A549 (cell line): ENCODE measurements at regions not wholly inside any gene's neighbourhood (a gene's known extent, or its start where the extent isn't known, plus 50 kb on each side); places are given as distances from the start of the nearest gene placed in this dataset.

Source experiments
- ATAC-seq, 2 experiments: fragments of 200-7000 bp in 1 of 2; fragments of >200 bp in 1 of 2; cut with Nextera tagmentation in 1 of 2; cut with Tn5 transposase in 1 of 2; 3 replicates each; pipeline versions ENCODE4 v1.8.0 to v1.9.1; 2018 to 2020; ENCODE audit warnings: mild to moderate bottlenecking in 1 of 2, moderate library complexity in 1 of 2
- CTCF ChIA-PET: fragments of 300-600 bp; sonication (Branson Sonifier 250); formaldehyde crosslinking; extraction: SDS; loops from one replicate; lab custom pipeline; 2021; ENCODE audit warnings: antibody characterized with exemption, inconsistent platforms; lab: Yijun Ruan, JAX
- POLR2A ChIA-PET: fragments of 350-600 bp; formaldehyde crosslinking; extraction: SDS; loops from one replicate; lab custom pipeline; 2021; ENCODE audit warnings: antibody characterized with exemption, inconsistent platforms; lab: Yijun Ruan, JAX
- DNase-seq, 2 experiments: peaks; one replicate each; pipeline versions ENCODE4 v3.0.0 to v3.0.0-alpha.2; 2011 to 2016; ENCODE audit warnings: low read depth in 1 of 2, low spot score in 1 of 2
- FAIRE-seq: peaks from 2 replicates; lab custom pipeline; 2011; peaks lifted over from hg19 to GRCh38; lab: Jason Lieb, UNC
- H3K27ac ChIP-seq, 2 experiments: fragments of >200 bp; sonication (Bioruptor Twin); formaldehyde crosslinking; 3 replicates each; pipeline ENCODE4 v1.5.1; 2016 to 2017
- H3K4me1 ChIP-seq: fragments of >200 bp; sonication (Bioruptor Twin); formaldehyde crosslinking; 3 replicates; pipeline ENCODE4 v1.6.1; 2016
- H3K4me2 ChIP-seq: fragments of >200 bp; sonication (Bioruptor Twin); formaldehyde crosslinking; 3 replicates; pipeline ENCODE4 v1.6.1; 2016
- H3K4me3 ChIP-seq: fragments of >200 bp; sonication (Bioruptor Twin); formaldehyde crosslinking; 3 replicates; pipeline ENCODE4 v1.5.1; 2016
- H3K9me3 ChIP-seq: fragments of >200 bp; sonication (Bioruptor Twin); formaldehyde crosslinking; 3 replicates; pipeline ENCODE4 v1.6.1; 2016
- BHLHE40 ChIP-seq: IDR thresholded peaks from 2 replicates; pipeline ENCODE4 v1.6.1; 2012; ENCODE audit warnings: low read depth, low read length, inconsistent platforms
- CBX2 ChIP-seq: fragments of 200-600 bp; sonication (generic); IDR thresholded peaks from 2 replicates; pipeline ENCODE4 v1.6.1; 2016; ENCODE audit warnings: low read depth, mild to moderate bottlenecking, borderline replicate concordance
- CBX8 ChIP-seq: fragments of 200-600 bp; sonication (generic); IDR thresholded peaks from 2 replicates; pipeline ENCODE4 v1.6.1; 2016
- EP300 ChIP-seq, 2 experiments: fragments of >200 bp; sonication (Bioruptor Twin); formaldehyde crosslinking; IDR thresholded peaks; 2 replicates in 1 of 2; 3 replicates in 1 of 2; pipeline ENCODE4 v1.6.1; 2016 to 2017
- ESRRA ChIP-seq: fragments of 150-350 bp; IDR thresholded peaks from 2 replicates; pipeline ENCODE4 v1.6.1; 2014; ENCODE audit warnings: mild to moderate bottlenecking, low read length, borderline replicate concordance
- GATA3 ChIP-seq: IDR thresholded peaks from 2 replicates; pipeline ENCODE4 v1.6.1; 2012; ENCODE audit warnings: borderline replicate concordance
- HDAC2 ChIP-seq: fragments of 200-600 bp; sonication (generic); IDR thresholded peaks from 2 replicates; pipeline ENCODE4 v1.6.1; 2016
- HEYL ChIP-seq: fragments of 250-450 bp; sonication (Bioruptor Pico); IDR thresholded peaks from 2 replicates; pipeline ENCODE4 v1.8.0; 2021; ENCODE audit warnings: mild to moderate bottlenecking, moderate library complexity
- HMGXB4 ChIP-seq: fragments of 250-450 bp; sonication (Bioruptor Pico); IDR thresholded peaks from 2 replicates; pipeline ENCODE4 v1.5.0; 2021; ENCODE audit warnings: mild to moderate bottlenecking, moderate library complexity, borderline replicate concordance
- KDM1A ChIP-seq: fragments of 200-600 bp; sonication (generic); IDR thresholded peaks from 2 replicates; pipeline ENCODE4 v1.6.1; 2016; ENCODE audit warnings: low read depth, mild to moderate bottlenecking
- KDM5A ChIP-seq: fragments of 200-600 bp; sonication (generic); IDR thresholded peaks from 2 replicates; pipeline ENCODE4 v1.6.1; 2016; ENCODE audit warnings: antibody characterized with exemption, mild to moderate bottlenecking
- MAFK ChIP-seq: fragments of 450-650 bp; IDR thresholded peaks from 2 replicates; pipeline ENCODE4 v1.6.1; 2014; ENCODE audit not compliant: partially characterized antibody
- MAX ChIP-seq: IDR thresholded peaks from 2 replicates; pipeline ENCODE4 v1.6.1; 2012
- MAZ ChIP-seq: fragments of 150-350 bp; IDR thresholded peaks from 2 replicates; pipeline ENCODE4 v1.6.1; 2014; ENCODE audit warnings: antibody characterized with exemption, low read depth, low read length, borderline replicate concordance
- NFE2L2 ChIP-seq: fragments of 150-350 bp; conservative IDR thresholded peaks from 2 replicates; pipeline ENCODE4 v1.6.1; 2014; ENCODE audit warnings: low read length
- NR3C1 ChIP-seq: fragments of >200 bp; sonication (Bioruptor Twin); formaldehyde crosslinking; IDR thresholded peaks from 3 replicates; pipeline ENCODE4 v1.6.1; 2017
- POLR2AphosphoS2 ChIP-seq: conservative IDR thresholded peaks from 2 replicates; pipeline ENCODE4 v1.6.1; 2012; ENCODE audit warnings: low read length, improper control_type of control experiment, inconsistent platforms
- RFX5 ChIP-seq: fragments of 450-650 bp; IDR thresholded peaks from 2 replicates; pipeline ENCODE4 v1.7.1; 2014; ENCODE audit warnings: antibody characterized with exemption, mild to moderate bottlenecking, moderate library complexity
- SREBF2 ChIP-seq: fragments of 450-650 bp; IDR thresholded peaks from 2 replicates; pipeline ENCODE4 v1.6.1; 2014; ENCODE audit warnings: mild to moderate bottlenecking, moderate library complexity
- TFCP2L1 ChIP-seq: fragments of 250-450 bp; sonication (Bioruptor Pico); IDR thresholded peaks from 2 replicates; pipeline ENCODE4 v1.5.0; 2021; ENCODE audit warnings: mild to moderate bottlenecking
- USF2 ChIP-seq: fragments of 450-650 bp; IDR thresholded peaks from 2 replicates; pipeline ENCODE4 v1.6.1; 2014; ENCODE audit warnings: antibody characterized with exemption
- ZNF302 ChIP-seq: fragments of 250-450 bp; sonication (Bioruptor Pico); IDR thresholded peaks from 2 replicates; pipeline ENCODE4 v1.9.0; 2021; ENCODE audit warnings: inconsistent platforms, mild to moderate bottlenecking, moderate library complexity
- ZSCAN20 ChIP-seq: fragments of 250-450 bp; sonication (Bioruptor Pico); IDR thresholded peaks from 2 replicates; pipeline ENCODE4 v1.8.0; 2022; ENCODE audit warnings: mild to moderate bottlenecking, moderate library complexity
- WGBS: methylation state at CpG from one replicate; pipeline ENCODE4 v1.1.6; 2017; ENCODE audit errors: missing lambda C conversion rate; 5-methylcytosine and 5-hydroxymethylcytosine counted together

GRCh38 chr4:13875181-13875580, 247.7 kb upstream of the BOD1L1 start:
- CTCF ChIA-PET = no interaction called here
- H3K4me1 ChIP-seq = no peaks in the 10 kb centered on the region
- DNase-seq (no peak), ATAC-seq (no peak)
- no peak for TF ChIP-seq MAX
- TF ChIP-seq NFE2L2 = no peak
- no peak for TF ChIP-seq MAFK
- no peak for TF ChIP-seq HMGXB4 (CRISPR knock-in tag)
- no peak for TF ChIP-seq EP300 (IDR thresholded peaks at IDR 0.05)
- no peak for TF ChIP-seq CBX2
- TF ChIP-seq ESRRA = no peak
- TF ChIP-seq KDM1A = no peak
- no peak for TF ChIP-seq RFX5
- TF ChIP-seq, all 56 proteins: peak for 0
- FAIRE-seq = no peak
- H3K27ac ChIP-seq = no peak overlapping the region
- WGBS = 54% methylated on average over 1 of the region's 1 CpG
- POLR2A ChIA-PET = no interaction called here
- no peaks in the 10 kb centered on the region for H3K9me3 ChIP-seq
- no peak overlapping the region for H3K4me3 ChIP-seq
- H3K4me2 ChIP-seq = no peak overlapping the region

GRCh38 chr4:13876131-13876530, 248.6 kb upstream of the BOD1L1 start:
- DNase-seq (no peak), FAIRE-seq (no peak), ATAC-seq (no peak)
- 80% methylated on average over 3 of the region's 3 CpGs for WGBS
- Histone ChIP-seq H3K9me3 (no peaks in the 10 kb centered on the region), H3K4me3 (no peak overlapping the region), H3K4me1 (no peaks in the 10 kb centered on the region), H3K27ac (no peak overlapping the region), H3K4me2 (no peak overlapping the region)
- ChIA-PET CTCF (interaction anchor here (0.5 kb wide), 1 partner anchor 221 kb away, joined by 3 read pairs; no protein-coding TSS in a partner anchor), POLR2A (no interaction called here)
- TF ChIP-seq ZSCAN20 (CRISPR knock-in tag) (no peak), HDAC2 (no peak), BHLHE40 (no peak), MAX (no peak), MAFK (no peak), NFE2L2 (no peak), SREBF2 (no peak), CBX2 (no peak), TFCP2L1 (CRISPR knock-in tag) (no peak), NR3C1 (no peak), MAZ (no peak), CBX8 (no peak), GATA3 (no peak), USF2 (no peak)

GRCh38 chr4:13876940-13877339, 249.4 kb upstream of the BOD1L1 start:
- no peak overlapping the region for H3K4me3 ChIP-seq
- ATAC-seq (no peak), DNase-seq (no peak), FAIRE-seq (no peak)
- TF ChIP-seq HEYL (CRISPR knock-in tag) (no peak), MAFK (no peak), USF2 (no peak), KDM5A (no peak), ZNF302 (CRISPR knock-in tag) (no peak), POLR2AphosphoS2 (no peak)
- H3K9me3 ChIP-seq = no peaks in the 10 kb centered on the region
- no peak overlapping the region for H3K27ac ChIP-seq
- POLR2A ChIA-PET = no interaction called here
- no peak overlapping the region for H3K4me2 ChIP-seq
- WGBS = 65% methylated on average over 7 of the region's 7 CpGs
- CTCF ChIA-PET = no interaction called here
- peaks cover 5% of the 10 kb centered on the region; the same call in 1 of the 3 replicates for H3K4me1 ChIP-seq
